H9 (cell line): ENCODE measurements at regions not wholly inside any gene's neighbourhood (a gene's known extent, or its start where the extent isn't known, plus 50 kb on each side); places are given as distances from the start of the nearest gene placed in this dataset.

Experiments used
- DNase-seq: peaks from one replicate; pipeline ENCODE4 v3.0.0-alpha.2; 2017
- H2AFZ ChIP-seq: one replicate; pipeline ENCODE4 v1.6.1; 2013; ENCODE audit warnings: mild to moderate bottlenecking, low read length, control low read depth, moderate library complexity
- H2AK5ac ChIP-seq: 2 replicates; pipeline ENCODE4 v1.6.1; 2013; ENCODE audit warnings: low read length, control low read depth, mixed read lengths; ENCODE audit not compliant: insufficient read length
- H2BK120ac ChIP-seq: one replicate; pipeline ENCODE4 v1.6.1; 2013; ENCODE audit warnings: low read depth, mild to moderate bottlenecking, low read length, control low read depth, inconsistent platforms; ENCODE audit not compliant: poor library complexity, severe bottlenecking
- H2BK12ac ChIP-seq: 2 replicates; pipeline ENCODE4 v1.6.1; 2013; ENCODE audit warnings: low read length, control low read depth, mixed read lengths, low read depth; ENCODE audit not compliant: insufficient read length
- H2BK15ac ChIP-seq: 2 replicates; pipeline ENCODE4 v1.6.1; 2013; ENCODE audit warnings: low read depth, low read length, control low read depth
- H2BK20ac ChIP-seq: one replicate; pipeline ENCODE4 v1.6.1; 2013; ENCODE audit warnings: low read depth, mild to moderate bottlenecking, low read length, control low read depth, inconsistent platforms; ENCODE audit not compliant: poor library complexity, severe bottlenecking
- H2BK5ac ChIP-seq: 2 replicates; pipeline ENCODE4 v1.6.1; 2013; ENCODE audit warnings: low read length, control low read depth, mixed read lengths; ENCODE audit not compliant: insufficient read length
- H3K14ac ChIP-seq: 2 replicates; pipeline ENCODE4 v1.6.1; 2013; ENCODE audit warnings: low read length, control low read depth; ENCODE audit not compliant: insufficient read depth
- H3K18ac ChIP-seq: 2 replicates; pipeline ENCODE4 v1.6.1; 2013; ENCODE audit warnings: low read depth, mild to moderate bottlenecking, mixed read lengths, low read length, control low read depth; ENCODE audit not compliant: insufficient read length
- H3K23ac ChIP-seq: 2 replicates; pipeline ENCODE4 v1.6.1; 2013; ENCODE audit warnings: low read length, control low read depth, mixed read lengths, low read depth; ENCODE audit not compliant: insufficient read length
- H3K23me2 ChIP-seq: 2 replicates; pipeline ENCODE4 v1.6.1; 2013; ENCODE audit warnings: low read depth, mild to moderate bottlenecking, mixed read lengths, low read length, control low read depth; ENCODE audit not compliant: insufficient read length, poor library complexity, severe bottlenecking
- H3K27ac ChIP-seq: 2 replicates; pipeline ENCODE4 v1.5.1; 2013; ENCODE audit warnings: low read length, control low read depth, mixed read lengths, low read depth; ENCODE audit not compliant: insufficient read length
- H3K27me3 ChIP-seq: 2 replicates; pipeline ENCODE4 v1.6.1; 2013; ENCODE audit warnings: low read length, control low read depth, inconsistent platforms; ENCODE audit not compliant: insufficient read depth
- H3K4ac ChIP-seq: 2 replicates; pipeline ENCODE4 v1.6.1; 2013; ENCODE audit warnings: low read depth, mild to moderate bottlenecking, control low read depth, inconsistent platforms, low read length, moderate library complexity
- H3K4me1 ChIP-seq: 2 replicates; pipeline ENCODE4 v1.6.1; 2013; ENCODE audit warnings: low read length, control low read depth, inconsistent platforms; ENCODE audit not compliant: insufficient read depth
- H3K4me2 ChIP-seq: 2 replicates; pipeline ENCODE4 v1.6.1; 2013; ENCODE audit warnings: low read length, control low read depth, mixed read lengths; ENCODE audit not compliant: insufficient read length, insufficient read depth
- H3K56ac ChIP-seq: 2 replicates; pipeline ENCODE4 v1.6.1; 2013; ENCODE audit warnings: low read depth, mild to moderate bottlenecking, mixed read lengths, low read length, control low read depth; ENCODE audit not compliant: insufficient read length
- H3K79me1 ChIP-seq: 2 replicates; pipeline ENCODE4 v1.6.1; 2013; ENCODE audit warnings: low read depth, mild to moderate bottlenecking, moderate library complexity, low read length, control low read depth, inconsistent platforms; ENCODE audit not compliant: insufficient read depth, poor library complexity, severe bottlenecking
- H3K79me2 ChIP-seq: 2 replicates; pipeline ENCODE4 v1.6.1; 2013; ENCODE audit warnings: low read length, control low read depth, inconsistent platforms; ENCODE audit not compliant: insufficient read depth
- H3K9ac ChIP-seq: 2 replicates; pipeline ENCODE4 v1.6.1; 2013; ENCODE audit warnings: low read length, control low read depth, mixed read lengths; ENCODE audit not compliant: insufficient read length; ENCODE audit errors: extremely low read depth
- H3K9me3 ChIP-seq: one replicate; pipeline ENCODE4 v1.6.1; 2013; ENCODE audit warnings: low read depth, low read length, inconsistent platforms; ENCODE audit not compliant: control insufficient read depth
- H3T11ph ChIP-seq: one replicate; pipeline ENCODE4 v1.6.1; 2013; ENCODE audit warnings: mild to moderate bottlenecking, low read length, control low read depth, inconsistent platforms
- H4K20me1 ChIP-seq: one replicate; pipeline ENCODE4 v1.6.1; 2013; ENCODE audit not compliant: control insufficient read depth, insufficient read length, insufficient read depth
- H4K5ac ChIP-seq: 2 replicates; pipeline ENCODE4 v1.6.1; 2013; ENCODE audit warnings: low read depth, mild to moderate bottlenecking, mixed read lengths, low read length, control low read depth; ENCODE audit not compliant: insufficient read length
- H4K8ac ChIP-seq: replicated peaks from 2 replicates; pipeline ENCODE4 v1.6.1; 2013; ENCODE audit warnings: low read length, control low read depth, mixed read lengths, low read depth; ENCODE audit not compliant: insufficient read length
- H4K91ac ChIP-seq: 2 replicates; pipeline ENCODE4 v1.6.1; 2013; ENCODE audit warnings: low read depth, mild to moderate bottlenecking, moderate library complexity, mixed read lengths, low read length, control low read depth; ENCODE audit not compliant: insufficient read length
- H3K27ac Mint-ChIP-seq, 3 experiments: 2 replicates in 2 of 3; 3 replicates in 1 of 3; pipeline ENCODE4 v1.8.0; 2020 to 2021; ENCODE audit warnings: mixed read lengths in 3 of 3, mild to moderate bottlenecking in 1 of 3, moderate library complexity in 1 of 3
- H3K27me3 Mint-ChIP-seq: 2 replicates; pipeline ENCODE4 v1.8.0; 2021; ENCODE audit warnings: low read depth, mild to moderate bottlenecking, moderate library complexity, mixed read lengths
- H3K36me3 Mint-ChIP-seq, 3 experiments: 2 replicates in 2 of 3; 3 replicates in 1 of 3; pipeline ENCODE4 v1.8.0; 2020 to 2021; ENCODE audit warnings: low read depth in 3 of 3, mixed read lengths in 3 of 3; ENCODE audit not compliant: insufficient read depth in 1 of 3
- H3K4me1 Mint-ChIP-seq, 2 experiments: 2 replicates each; pipeline ENCODE4 v1.8.0; 2020; ENCODE audit warnings: mixed read lengths in 2 of 2
- H3K4me3 Mint-ChIP-seq, 2 experiments: 2 replicates in 1 of 2; 3 replicates in 1 of 2; pipeline ENCODE4 v1.8.0; 2020 to 2021; ENCODE audit warnings: mild to moderate bottlenecking in 2 of 2, mixed read lengths in 2 of 2, moderate library complexity in 1 of 2
- H3K9me3 Mint-ChIP-seq, 2 experiments: 2 replicates in 1 of 2; 3 replicates in 1 of 2; pipeline ENCODE4 v1.8.0; 2020; ENCODE audit warnings: mild to moderate bottlenecking in 2 of 2, mixed read lengths in 2 of 2, moderate library complexity in 1 of 2
- WGBS: extraction: QIAGEN DNeasy Blood & Tissue Kit; methylation state at CpG from one replicate; pipeline ENCODE4 v1.1.7; 2013; ENCODE audit warnings: missing lambda C conversion rate, low lambda C conversion rate, mixed read lengths; ENCODE audit not compliant: insufficient read length; ENCODE audit errors: extremely low coverage; 5-methylcytosine and 5-hydroxymethylcytosine counted together
- TF ChIP-seq, protein P1 (sequence below): fragments of 200-600 bp; sonication (generic); conservative IDR thresholded peaks from 3 replicates; pipeline ENCODE4 v1.8.0; 2021; ENCODE audit warnings: antibody characterized with exemption, mild to moderate bottlenecking

DNA sequence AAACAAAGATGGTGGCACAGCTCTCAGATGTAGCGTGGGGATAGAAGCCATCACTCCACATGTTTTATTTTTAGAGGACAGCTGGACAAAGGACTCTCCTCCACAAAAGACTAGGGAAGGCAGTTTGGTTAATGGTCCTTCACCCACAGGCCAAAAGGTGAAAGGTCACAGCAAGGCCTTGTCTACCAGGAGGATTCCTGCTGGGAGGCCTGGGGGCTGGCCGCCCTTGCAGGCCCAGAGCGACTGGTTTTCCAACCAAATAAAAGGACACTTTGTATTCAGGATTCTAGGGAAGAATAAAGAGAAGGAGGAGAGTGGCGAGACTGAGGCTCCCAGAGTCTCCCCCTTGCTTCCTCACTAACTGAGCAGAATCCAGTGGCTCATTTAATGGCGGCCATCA, 94.3 kb downstream of the AXIN2 start:
- no peaks in the 10 kb centered on the region for H3K9me3 ChIP-seq
- no peak overlapping the region for H3K27ac ChIP-seq
- no peak overlapping the region for H4K91ac ChIP-seq
- no peak overlapping the region for H2BK5ac ChIP-seq
- H2AK5ac ChIP-seq = no peak overlapping the region
- no peak overlapping the region for H2BK20ac ChIP-seq
- no CpG with 5 or more reads among the region's 5 CpGs for WGBS
- no peak overlapping the region for H3K56ac ChIP-seq
- no peak overlapping the region for H2BK12ac ChIP-seq
- H2BK15ac ChIP-seq = no peak overlapping the region
- no peak overlapping the region for H3K4me2 ChIP-seq
- H4K8ac ChIP-seq = no peak overlapping the region
- Mint-ChIP-seq H3K4me1 (peaks cover 15 to 17% of the 10 kb centered on the region in 2 experiments; a peak in 3 of 4 replicates), H3K36me3 (no peaks in the 10 kb centered on the region), H3K27me3 (peaks cover 5% of the 10 kb centered on the region; the same call in 1 of the 2 replicates), H3K9me3 (no peaks in the 10 kb centered on the region; a peak in 1 of 5 replicates), H3K4me3 (no peak overlapping the region), H3K27ac (no peak overlapping the region)
- no peaks in the 10 kb centered on the region for H3K27me3 ChIP-seq
- no peaks in the 10 kb centered on the region for H4K20me1 ChIP-seq
- no peak overlapping the region for H2AFZ ChIP-seq
- no peaks in the 10 kb centered on the region for H3K4me1 ChIP-seq
- no peak overlapping the region for H3K9ac ChIP-seq
- H3K23me2 ChIP-seq = no peaks in the 10 kb centered on the region
- no peak overlapping the region for H4K5ac ChIP-seq
- no peaks in the 10 kb centered on the region for H3K79me2 ChIP-seq
- H2BK120ac ChIP-seq = no peak overlapping the region
- H3K79me1 ChIP-seq = no peaks in the 10 kb centered on the region
- no peak for DNase-seq
- no peak overlapping the region for H3K14ac ChIP-seq
- TF ChIP-seq, protein P1, sequence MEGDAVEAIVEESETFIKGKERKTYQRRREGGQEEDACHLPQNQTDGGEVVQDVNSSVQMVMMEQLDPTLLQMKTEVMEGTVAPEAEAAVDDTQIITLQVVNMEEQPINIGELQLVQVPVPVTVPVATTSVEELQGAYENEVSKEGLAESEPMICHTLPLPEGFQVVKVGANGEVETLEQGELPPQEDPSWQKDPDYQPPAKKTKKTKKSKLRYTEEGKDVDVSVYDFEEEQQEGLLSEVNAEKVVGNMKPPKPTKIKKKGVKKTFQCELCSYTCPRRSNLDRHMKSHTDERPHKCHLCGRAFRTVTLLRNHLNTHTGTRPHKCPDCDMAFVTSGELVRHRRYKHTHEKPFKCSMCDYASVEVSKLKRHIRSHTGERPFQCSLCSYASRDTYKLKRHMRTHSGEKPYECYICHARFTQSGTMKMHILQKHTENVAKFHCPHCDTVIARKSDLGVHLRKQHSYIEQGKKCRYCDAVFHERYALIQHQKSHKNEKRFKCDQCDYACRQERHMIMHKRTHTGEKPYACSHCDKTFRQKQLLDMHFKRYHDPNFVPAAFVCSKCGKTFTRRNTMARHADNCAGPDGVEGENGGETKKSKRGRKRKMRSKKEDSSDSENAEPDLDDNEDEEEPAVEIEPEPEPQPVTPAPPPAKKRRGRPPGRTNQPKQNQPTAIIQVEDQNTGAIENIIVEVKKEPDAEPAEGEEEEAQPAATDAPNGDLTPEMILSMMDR = no peak
- no peak overlapping the region for H3K18ac ChIP-seq
- no peak overlapping the region for H3K4ac ChIP-seq
- H3K23ac ChIP-seq = no peak overlapping the region
- no peak overlapping the region for H3T11ph ChIP-seq
